LNCAP (cell line): ENCODE measurements at regions not wholly inside any gene's neighbourhood (a gene's known extent, or its start where the extent isn't known, plus 50 kb on each side); places are given as distances from the start of the nearest gene placed in this dataset.

Experiments used
- TF ChIP-seq, protein P1 (sequence below): fragments of 450-650 bp; IDR thresholded peaks from 2 replicates; pipeline ENCODE4 v1.5.1; 2017; ENCODE audit warnings: mild to moderate bottlenecking

DNA sequence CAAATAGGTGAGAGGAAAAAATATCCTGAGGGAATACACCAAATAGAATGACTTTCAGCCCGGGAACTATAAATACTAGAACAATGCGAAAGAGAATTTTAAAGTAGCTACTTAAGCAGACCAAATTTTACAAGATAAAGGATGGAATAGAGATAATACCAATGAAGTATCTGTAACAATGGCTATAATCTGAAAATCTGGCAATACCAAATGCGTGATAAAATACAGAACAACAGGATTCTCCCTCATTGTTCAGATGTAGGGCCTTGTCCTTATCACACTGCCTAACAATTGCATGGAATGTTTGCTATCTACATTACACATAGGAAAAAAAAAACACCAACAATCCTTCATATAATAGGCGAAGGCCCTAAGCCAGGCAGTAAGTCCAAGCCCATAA, 815.4 kb upstream of the MDGA2 start:
- TF ChIP-seq, protein P1, sequence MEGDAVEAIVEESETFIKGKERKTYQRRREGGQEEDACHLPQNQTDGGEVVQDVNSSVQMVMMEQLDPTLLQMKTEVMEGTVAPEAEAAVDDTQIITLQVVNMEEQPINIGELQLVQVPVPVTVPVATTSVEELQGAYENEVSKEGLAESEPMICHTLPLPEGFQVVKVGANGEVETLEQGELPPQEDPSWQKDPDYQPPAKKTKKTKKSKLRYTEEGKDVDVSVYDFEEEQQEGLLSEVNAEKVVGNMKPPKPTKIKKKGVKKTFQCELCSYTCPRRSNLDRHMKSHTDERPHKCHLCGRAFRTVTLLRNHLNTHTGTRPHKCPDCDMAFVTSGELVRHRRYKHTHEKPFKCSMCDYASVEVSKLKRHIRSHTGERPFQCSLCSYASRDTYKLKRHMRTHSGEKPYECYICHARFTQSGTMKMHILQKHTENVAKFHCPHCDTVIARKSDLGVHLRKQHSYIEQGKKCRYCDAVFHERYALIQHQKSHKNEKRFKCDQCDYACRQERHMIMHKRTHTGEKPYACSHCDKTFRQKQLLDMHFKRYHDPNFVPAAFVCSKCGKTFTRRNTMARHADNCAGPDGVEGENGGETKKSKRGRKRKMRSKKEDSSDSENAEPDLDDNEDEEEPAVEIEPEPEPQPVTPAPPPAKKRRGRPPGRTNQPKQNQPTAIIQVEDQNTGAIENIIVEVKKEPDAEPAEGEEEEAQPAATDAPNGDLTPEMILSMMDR, result no peak

DNA sequence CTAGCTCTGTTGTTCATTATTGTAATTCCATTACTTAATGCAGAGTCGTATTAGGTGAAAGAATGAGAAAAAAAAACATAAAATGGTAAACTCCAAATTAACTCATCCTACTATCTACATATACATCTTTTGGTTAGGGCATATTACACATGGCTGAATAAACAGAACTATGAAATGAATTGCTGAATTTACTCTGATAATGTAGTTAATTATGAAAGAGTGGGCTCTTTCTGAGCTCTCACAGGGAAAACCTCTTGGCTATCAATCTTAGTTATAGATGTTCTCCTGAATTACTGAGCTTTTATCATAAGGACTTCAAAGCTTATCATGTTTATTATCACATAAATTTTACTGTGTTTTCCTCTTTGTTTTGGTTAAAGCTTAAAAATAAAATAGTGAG, 798.5 kb upstream of the MDGA2 start:
- TF ChIP-seq, protein P1, result no peak

DNA sequence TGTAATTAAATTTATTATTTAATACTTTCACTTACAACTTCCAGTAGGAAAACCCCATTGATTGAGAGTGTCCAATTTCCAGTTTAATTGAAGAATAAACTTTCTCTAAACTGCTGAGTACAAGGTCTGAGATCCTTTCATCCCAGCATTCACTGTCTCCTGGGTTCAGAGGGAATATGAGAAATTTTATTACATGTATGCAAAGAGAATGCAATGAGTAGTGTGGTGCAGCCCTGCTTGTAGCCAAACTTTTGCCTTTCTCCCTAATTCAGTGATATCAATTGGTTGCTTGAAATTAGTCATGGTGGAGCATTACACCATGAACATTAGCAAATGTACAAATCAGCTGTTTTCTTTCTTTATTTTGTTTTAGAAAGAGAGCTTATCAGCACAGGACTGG, 780.6 kb upstream of the MDGA2 start:
- TF ChIP-seq, protein P1, result no peak

DNA sequence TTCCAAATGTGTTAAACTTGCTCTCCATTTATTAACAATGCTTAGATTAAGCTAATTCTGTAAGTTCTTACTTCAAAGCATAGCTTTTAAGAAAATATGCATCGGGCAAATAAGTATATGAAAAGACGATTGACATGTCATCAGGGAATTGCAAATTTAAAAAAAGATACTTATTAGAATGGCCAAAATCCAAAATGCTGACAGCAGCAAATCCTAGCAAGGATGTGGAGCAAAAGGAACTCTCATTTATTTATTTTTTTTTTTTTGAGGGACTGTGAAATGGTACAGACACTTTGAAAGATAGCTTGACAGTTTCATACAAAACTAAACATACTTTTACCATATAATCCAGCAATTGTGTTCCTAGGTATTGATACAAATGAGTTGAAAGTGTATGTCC, 779.5 kb upstream of the MDGA2 start:
- TF ChIP-seq, protein P1, result no peak

DNA sequence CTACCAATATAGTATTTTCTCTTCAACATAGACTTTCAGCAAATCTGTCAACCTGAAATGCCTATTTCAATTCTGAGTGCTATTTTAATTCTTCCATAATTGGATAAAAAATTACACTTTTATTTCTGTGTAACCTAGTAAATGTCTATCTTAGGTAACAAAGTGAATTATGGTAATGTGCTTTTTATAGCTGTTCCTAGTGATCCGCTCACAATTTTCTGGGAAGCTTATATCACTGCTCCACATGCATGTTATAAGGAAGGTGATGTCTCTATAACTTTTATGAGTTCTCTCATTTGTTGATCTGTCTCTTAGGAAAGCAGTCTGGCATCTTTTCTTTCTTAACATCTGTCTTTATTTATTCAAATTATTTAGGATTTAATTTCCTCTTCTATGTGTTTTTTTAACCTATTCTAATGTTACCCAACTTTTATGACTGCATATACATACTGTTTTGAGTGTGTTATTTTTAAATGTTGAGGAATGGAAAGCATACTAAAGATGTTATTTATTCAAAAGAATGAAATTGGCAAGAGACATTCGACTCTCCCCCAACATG, 777.1 kb upstream of the MDGA2 start:
- TF ChIP-seq, protein P1, result no peak

DNA sequence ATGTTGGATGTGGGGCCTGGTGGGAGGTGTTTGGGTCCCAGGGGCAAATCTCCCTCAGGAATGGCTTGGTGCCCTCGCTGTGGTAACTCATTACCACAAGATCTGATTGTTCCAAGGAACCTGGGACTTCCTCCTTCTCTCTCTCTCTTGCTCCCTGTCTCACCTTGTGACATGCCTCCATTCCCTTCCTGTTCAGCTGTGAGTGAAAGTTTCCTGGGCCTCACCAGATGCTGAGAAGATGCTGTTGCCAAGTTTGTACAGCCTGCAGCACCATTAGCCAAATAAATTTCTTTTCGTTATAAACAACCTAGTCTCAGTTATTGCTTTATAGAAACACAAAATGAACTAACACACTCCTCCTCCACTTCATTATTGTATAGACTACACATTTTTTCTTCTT, 759.8 kb upstream of the MDGA2 start:
- TF ChIP-seq, protein P1, result no peak

DNA sequence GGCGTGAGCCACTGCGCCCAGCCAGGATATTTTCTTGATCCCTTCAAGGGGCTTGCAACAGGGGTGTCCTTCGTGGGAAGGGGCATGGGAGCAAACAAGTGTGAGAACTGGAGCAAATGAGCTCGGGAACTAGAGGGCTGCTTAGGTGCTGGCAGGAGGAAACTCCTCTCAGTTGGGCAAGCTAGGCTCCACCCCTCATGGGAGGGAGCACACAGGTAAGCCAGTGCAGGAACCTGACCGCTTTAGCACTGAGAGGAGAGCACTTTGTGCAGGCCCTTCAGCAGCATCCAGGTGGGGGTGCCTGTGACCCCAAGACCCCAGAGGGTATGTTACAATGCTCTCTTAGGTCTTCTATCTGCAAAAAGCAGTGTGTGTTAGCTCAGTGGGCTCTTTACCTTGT, 755.4 kb upstream of the MDGA2 start:
- TF ChIP-seq, protein P1, result no peak

DNA sequence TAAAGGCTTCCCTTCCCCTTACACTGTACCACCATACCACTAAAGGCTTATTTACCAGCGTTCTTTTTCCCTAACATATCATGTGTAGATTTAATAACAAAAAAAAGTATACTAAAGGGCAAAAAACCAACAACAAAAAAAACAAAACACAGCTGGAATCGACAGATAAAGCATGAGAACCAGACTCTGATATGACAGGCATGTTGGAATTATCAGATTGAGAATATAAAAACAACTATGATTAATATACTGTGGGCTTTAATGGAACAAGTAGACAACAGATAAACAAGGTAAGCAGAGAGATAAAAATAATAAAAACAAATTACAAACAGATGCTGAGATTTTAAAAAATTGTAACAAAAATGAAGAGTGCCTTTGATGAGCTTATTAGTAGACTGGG, 754.1 kb upstream of the MDGA2 start:
- TF ChIP-seq, protein P1, result no peak
